DMS 273 (cell line): ENCODE measurements at regions not wholly inside any gene's neighbourhood (a gene's known extent, or its start where the extent isn't known, plus 50 kb on each side); places are given as distances from the start of the nearest gene placed in this dataset.
A peak's percentile ranks its signal among the peaks of the same experiment; 100 is the strongest.

Source experiments
- DNase-seq: peaks from one replicate; lab custom pipeline; 2025; ENCODE audit not compliant: unreplicated experiment; lab: John Stamatoyannopoulos, UW

GRCh38 chr2:2561346-2562095, 230.4 kb upstream of the MYT1L start:
- DNase-seq: no peak

GRCh38 chr2:2560374-2561015, 229.4 kb upstream of the MYT1L start:
- no peak for DNase-seq

DNA sequence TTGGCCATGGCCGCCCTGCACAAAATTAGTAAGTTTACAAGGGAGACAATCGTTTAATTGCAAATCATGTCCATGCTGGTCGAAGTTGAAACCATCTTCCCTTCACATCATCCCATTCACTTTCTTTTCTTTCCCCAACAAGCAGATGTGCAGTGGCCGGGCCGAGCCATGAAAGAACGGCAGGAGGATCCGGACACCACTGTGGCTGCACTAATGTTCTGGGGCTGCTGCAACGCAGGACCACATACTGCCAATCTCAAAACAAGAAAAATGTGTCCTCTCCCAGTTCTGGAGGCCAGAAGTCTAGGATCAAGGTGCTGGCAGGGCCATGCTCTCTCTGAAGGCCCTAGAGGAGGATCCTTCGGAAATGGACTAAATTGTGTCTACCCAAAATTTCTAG, 227.4 kb upstream of the MYT1L start:
- DNase-seq: no peak

- DNase-seq: no peak
These were observed 226.4 kb upstream of the MYT1L start for GRCh38 chr2:2557475-2557874.

DNA sequence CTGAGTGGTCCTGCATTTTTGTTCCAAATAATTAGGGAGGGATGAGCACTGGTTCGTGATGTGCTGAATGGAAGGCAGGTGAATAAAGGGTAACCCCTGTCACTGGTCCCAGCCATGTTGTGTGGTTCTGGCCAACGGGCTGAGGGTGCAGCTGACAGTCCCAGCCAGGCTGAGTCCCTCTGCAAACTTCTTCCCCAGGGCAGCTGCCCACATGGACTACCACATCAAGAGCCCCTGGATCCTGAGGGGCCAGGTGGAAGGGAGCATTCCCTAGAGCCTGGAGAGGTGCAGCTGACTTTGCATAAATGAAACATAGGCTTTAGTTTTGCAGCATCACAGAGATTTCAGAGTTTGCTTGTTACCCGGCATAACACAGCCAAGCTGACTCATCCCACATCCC, 219.8 kb upstream of the MYT1L start:
- DNase-seq: no peak

DNA sequence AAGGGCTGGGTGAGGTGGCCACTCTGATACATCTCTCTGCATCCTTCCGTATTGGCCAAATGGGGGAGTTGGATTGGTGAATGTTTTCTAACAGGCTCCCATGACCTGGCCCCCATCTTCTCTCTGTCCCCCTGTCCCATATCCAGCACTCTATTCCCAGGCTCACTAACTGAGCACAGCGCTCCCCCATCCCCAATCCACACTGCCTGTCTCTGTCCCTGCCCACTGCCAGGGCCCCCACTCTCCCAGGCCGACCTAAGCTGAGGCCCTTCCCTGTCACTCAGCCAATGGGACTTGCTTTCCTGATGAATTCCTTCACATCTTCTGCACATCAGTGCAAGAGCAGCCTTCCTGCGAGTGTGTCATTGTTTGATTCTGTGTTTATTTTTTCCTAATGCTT, 216.8 kb upstream of the MYT1L start:
- no peak for DNase-seq

DNA sequence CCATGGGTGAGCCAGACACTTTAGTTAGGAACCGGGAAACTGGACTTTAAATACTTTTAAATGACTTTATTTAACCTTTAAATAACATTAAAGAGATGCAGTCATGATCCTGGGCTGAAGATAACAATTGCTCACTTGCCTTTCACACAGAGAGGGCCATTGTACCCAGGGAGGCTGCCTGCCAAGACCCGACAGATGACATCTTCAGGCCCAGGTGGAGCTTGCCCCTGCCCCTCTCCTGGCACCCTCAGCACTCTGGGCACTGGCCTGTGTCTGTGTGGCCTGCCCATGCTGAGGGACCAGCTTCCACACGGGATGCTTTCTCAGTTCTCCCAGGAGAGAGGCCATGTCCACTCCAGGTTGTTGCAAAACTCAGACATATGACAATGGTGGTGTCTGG, 216.4 kb upstream of the MYT1L start:
- no peak for DNase-seq

DNA sequence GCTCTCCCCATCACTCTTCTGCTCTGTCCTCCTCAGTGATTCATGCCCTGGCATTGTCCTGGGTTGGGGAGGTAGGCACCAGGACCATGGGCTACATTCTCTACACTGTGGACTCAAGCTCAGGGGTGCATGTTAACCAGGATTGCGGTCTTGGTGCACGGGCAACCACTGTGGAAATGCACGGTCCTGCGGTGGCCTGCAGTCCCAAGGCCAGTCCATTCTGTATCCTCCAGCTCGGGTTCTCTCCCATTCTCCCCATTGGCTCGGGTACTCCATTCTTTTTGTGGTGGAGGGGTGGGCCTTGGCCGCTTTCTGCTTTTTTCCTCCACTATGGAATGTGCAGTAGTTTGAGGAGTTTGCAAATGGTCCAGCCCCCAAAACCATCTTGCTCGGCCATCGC, 215.0 kb upstream of the MYT1L start:
- no peak for DNase-seq

- DNase-seq: no peak
These were observed 212.0 kb upstream of the MYT1L start for GRCh38 chr2:2542966-2543611.

- no peak for DNase-seq
These were observed 211.2 kb upstream of the MYT1L start for GRCh38 chr2:2542316-2542715.

DNA sequence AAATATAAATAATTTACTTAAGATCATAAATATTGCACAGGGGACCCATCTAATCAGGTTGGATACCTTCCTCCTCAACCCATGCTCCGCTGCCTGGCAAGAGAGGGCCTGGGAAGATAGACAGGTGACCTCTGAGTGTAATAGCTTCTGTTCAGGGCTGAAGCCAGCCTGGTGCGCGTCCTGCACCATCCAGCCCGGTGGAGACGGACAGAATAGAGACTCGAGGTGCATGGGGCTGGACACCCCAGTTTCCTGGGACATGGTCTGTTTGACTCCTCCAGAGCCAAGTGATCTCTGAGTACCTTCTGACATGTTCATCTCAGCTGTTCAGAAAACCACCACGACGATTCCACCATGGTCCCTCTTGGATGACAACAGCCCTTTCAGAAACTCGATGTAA, 209.3 kb upstream of the MYT1L start:
- DNase-seq: no peak

DNA sequence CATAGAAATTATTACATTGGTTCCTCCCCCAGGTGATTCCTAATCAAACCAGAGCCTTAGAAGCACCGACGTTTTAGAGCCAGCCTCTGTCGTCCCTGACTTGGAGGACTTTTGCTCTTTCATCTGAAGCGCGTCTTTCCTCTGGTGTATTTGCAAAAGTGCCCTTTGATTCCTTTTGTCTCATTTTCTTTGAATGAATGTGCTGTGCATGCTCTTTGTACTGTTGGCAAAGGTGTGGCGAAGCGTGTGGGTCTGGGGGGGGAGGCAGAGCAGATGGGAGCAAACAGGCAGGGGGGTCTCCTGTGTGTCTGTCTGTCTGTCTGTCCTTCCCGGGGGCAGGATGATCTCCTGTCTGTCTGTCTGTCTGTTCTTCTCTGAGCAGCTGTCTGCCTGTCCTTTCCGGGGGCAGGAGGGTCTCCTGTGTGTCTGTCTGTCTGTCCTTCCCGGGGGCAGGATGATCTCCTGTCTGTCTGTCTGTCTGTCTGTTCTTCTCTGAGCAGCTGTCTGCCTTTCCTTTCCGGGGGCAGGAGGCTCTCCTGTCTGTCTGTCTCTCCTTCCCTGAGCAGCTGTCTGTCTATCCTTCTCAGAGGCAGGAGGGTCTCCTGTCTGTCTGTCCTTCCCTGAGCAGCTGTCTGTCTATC, 205.5 kb upstream of the MYT1L start:
- no peak for DNase-seq

DNA sequence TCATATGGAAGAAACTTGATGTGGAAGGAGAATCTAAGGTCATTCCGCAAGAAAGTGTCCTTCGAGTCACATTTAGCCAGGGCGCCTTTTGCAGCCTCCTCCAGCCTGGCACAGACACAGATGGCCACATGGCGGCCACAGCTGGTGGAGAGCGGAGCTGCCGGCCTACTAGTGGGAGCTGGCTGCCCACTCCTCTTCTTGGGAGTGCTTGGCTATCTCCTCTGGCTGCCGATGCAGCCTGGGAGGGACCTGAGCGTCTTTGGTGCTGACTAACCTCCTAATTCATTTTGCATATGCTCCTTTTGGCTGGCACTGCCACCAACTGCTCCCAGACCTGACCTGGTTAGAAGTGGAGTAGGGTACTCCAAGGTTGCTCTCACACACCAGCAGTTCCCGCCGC, 199.3 kb upstream of the MYT1L start:
- DNase-seq: peak; percentile 37

- no peak for DNase-seq
These were observed 197.8 kb upstream of the MYT1L start for GRCh38 chr2:2528846-2529245.

DNA sequence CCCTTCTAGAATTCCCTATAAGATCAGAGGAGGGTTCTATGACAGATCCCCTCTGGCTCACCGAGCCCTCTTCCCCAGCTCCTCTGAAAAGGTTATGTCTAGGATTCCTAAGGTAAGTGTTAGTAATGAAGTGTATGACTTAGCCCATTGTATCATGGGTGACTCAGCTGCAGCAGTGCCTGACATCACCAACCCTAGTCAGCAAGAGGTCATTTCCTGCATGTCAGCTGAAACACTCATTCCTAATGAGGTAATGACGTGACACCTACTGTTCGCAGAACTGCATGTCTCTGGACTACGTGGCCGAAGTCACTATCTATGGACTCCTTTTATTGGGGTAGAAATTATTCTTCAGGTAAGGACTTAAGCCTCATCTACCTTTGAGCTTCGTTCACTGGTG, 196.1 kb upstream of the MYT1L start:
- DNase-seq: no peak

DNA sequence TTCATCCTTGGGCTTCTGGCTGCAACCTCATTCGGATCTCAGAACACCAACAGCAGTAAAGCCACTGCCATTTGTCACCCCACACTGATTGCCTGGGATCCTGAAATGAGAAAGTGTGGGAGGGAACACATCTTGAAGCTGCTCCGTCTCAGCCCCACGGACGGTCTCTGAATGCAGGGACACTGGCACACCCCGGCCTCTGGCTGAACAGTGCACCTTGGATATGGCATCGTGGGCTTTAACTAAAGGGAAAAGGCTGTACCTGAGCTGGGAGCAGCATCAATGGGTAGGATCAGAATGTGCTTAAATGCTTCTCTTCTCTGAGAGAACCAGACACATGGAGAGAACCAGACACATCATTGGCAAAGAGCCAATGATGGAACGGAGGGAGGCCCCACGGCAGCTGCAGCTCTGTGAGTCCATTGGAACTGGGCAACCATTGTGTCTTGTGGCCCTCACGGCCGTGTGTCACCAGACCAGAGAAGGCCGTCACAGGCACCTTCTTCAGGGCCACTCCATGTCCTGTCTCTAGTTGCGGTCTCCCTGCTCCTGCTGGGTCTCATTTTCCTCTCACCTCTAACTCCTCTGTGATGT, 193.4 kb upstream of the MYT1L start:
- no peak for DNase-seq

GRCh38 chr2:2523461-2524347, 192.6 kb upstream of the MYT1L start:
- DNase-seq: no peak

- no peak for DNase-seq
These were observed 189.3 kb upstream of the MYT1L start for GRCh38 chr2:2520401-2520811.

GRCh38 chr2:2519381-2519780, 188.3 kb upstream of the MYT1L start:
- DNase-seq: no peak

GRCh38 chr2:2517399-2517798, 186.3 kb upstream of the MYT1L start:
- no peak for DNase-seq

GRCh38 chr2:2516386-2516785, 185.3 kb upstream of the MYT1L start:
- no peak for DNase-seq
